Esophagus muscularis mucosa (tissue), 4 donors: ENCODE measurements at regions not wholly inside any gene's neighbourhood (a gene's known extent, or its start where the extent isn't known, plus 50 kb on each side); places are given as distances from the start of the nearest gene placed in this dataset.

Experiments
- DNase-seq: peaks from one replicate; pipeline ENCODE4 v3.0.0-alpha.2; 2017; ENCODE audit errors: extremely low spot score
- H3K27ac ChIP-seq, 4 donors: fragments of 200-600 bp; sonication (generic); replicated peaks in 1 of 4; 1 replicate in 3 of 4; 2 replicates in 1 of 4; pipeline ENCODE4 v1.5.1; 2016 to 2019; ENCODE audit warnings: mild to moderate bottlenecking in 1 of 4
- H3K27me3 ChIP-seq, 4 donors: fragments of 200-600 bp; sonication (generic); one replicate each; pipeline versions ENCODE4 v1.5.1 to v1.6.0; 2016 to 2019
- H3K36me3 ChIP-seq, 4 donors: fragments of 200-600 bp; sonication (generic); one replicate each; pipeline ENCODE4 v1.5.1; 2016 to 2019
- H3K4me1 ChIP-seq, 4 donors: fragments of 200-600 bp; sonication (generic); one replicate each; pipeline ENCODE4 v1.5.1; 2016 to 2019
- H3K4me3 ChIP-seq, 4 donors: fragments of 200-600 bp; sonication (generic); 1 replicate in 2 of 4; 2 replicates in 2 of 4; pipeline ENCODE4 v1.5.1; 2016 to 2019; ENCODE audit warnings: mild to moderate bottlenecking in 4 of 4, moderate library complexity in 1 of 4
- H3K9me3 ChIP-seq, 4 donors: fragments of 200-600 bp; sonication (generic); 1 replicate in 3 of 4; 2 replicates in 1 of 4; pipeline ENCODE4 v1.5.1; 2016 to 2019
- CTCF ChIP-seq, 3 experiments: fragments of 200-600 bp in 2 of 3; fragments of 450-650 bp in 1 of 3; sonication (generic) in 2 of 3; IDR thresholded peaks; one replicate each; pipeline ENCODE4 v1.5.1; 2017 to 2019; ENCODE audit warnings: antibody characterized with exemption in 3 of 3, mild to moderate bottlenecking in 2 of 3, moderate library complexity in 1 of 3
- EP300 ChIP-seq: sonication (generic); formaldehyde crosslinking; IDR thresholded peaks from one replicate; pipeline ENCODE4 v1.6.1; 2017; ENCODE audit warnings: antibody characterized with exemption
- POLR2A ChIP-seq: fragments of 450-650 bp; IDR thresholded peaks from one replicate; pipeline ENCODE4 v1.6.1; 2017; ENCODE audit warnings: antibody characterized with exemption, moderate library complexity, mild to moderate bottlenecking, low read depth
- POLR2AphosphoS5 ChIP-seq, 2 donors: sonication (generic); formaldehyde crosslinking; IDR thresholded peaks; one replicate each; pipeline ENCODE4 v1.6.1; 2017; ENCODE audit warnings: antibody characterized with exemption in 2 of 2
- WGBS: methylation state at CpG from one replicate; pipeline ENCODE4 v1.1.5; 2018; 5-methylcytosine and 5-hydroxymethylcytosine counted together
- intact Hi-C: fragments of 100-400 bp; cut with DNase I; formaldehyde crosslinking; loops from one replicate; pipeline ENCODE4 v1.15.1; 2023

- Histone ChIP-seq H3K4me3 (no peak overlapping the region), H3K9me3 (no peaks in the 10 kb centered on the region), H3K27ac (no peak overlapping the region), H3K4me1 (no peaks in the 10 kb centered on the region), H3K36me3 (no peaks in the 10 kb centered on the region), H3K27me3 (no peaks in the 10 kb centered on the region)
- DNase-seq, result no peak
- intact Hi-C loops, result loop anchor here (5.0 kb wide), 1 partner anchor 192 kb away; no protein-coding TSS in a partner anchor
- no peak for TF ChIP-seq POLR2A
- TF ChIP-seq POLR2AphosphoS5 (IDR thresholded peaks at IDR 0.05), result no peak
- no peak for TF ChIP-seq CTCF (IDR thresholded peaks at IDR 0.05)
- no peak for TF ChIP-seq EP300
- WGBS, result 88% methylated on average over 5 of the region's 5 CpGs
These were observed 256.2 kb downstream of the SKIDA1 start for GRCh38 chr10:21269289-21269688.

GRCh38 chr10:21265622-21266021, 259.9 kb downstream of the SKIDA1 start:
- intact Hi-C loops, result loop anchor here (5.0 kb wide), 1 partner anchor 188 kb away; no protein-coding TSS in a partner anchor
- TF ChIP-seq CTCF (IDR thresholded peaks at IDR 0.05) (no peak), EP300 (no peak), POLR2A (no peak), POLR2AphosphoS5 (IDR thresholded peaks at IDR 0.05) (no peak)
- H3K4me1 ChIP-seq, result no peaks in the 10 kb centered on the region

GRCh38 chr10:21264271-21264670, 261.2 kb downstream of the SKIDA1 start:
- Histone ChIP-seq H3K27me3 (no peaks in the 10 kb centered on the region), H3K4me1 (no peaks in the 10 kb centered on the region), H3K27ac (no peak overlapping the region), H3K36me3 (no peaks in the 10 kb centered on the region), H3K9me3 (no peaks in the 10 kb centered on the region), H3K4me3 (no peak overlapping the region)
- DNase-seq, result no peak
- intact Hi-C loops, result no loop called here
- TF ChIP-seq POLR2A (no peak), POLR2AphosphoS5 (IDR thresholded peaks at IDR 0.05) (no peak), CTCF (IDR thresholded peaks at IDR 0.05) (no peak), EP300 (no peak)
- 88% methylated on average over 2 of the region's 2 CpGs for WGBS

More at GRCh38 chr10:21265622-21266021, 259.9 kb downstream of the SKIDA1 start:
- Histone ChIP-seq H3K4me3 (no peak overlapping the region), H3K9me3 (no peaks in the 10 kb centered on the region), H3K27me3 (no peaks in the 10 kb centered on the region), H3K27ac (no peak overlapping the region), H3K36me3 (no peaks in the 10 kb centered on the region)
- DNase-seq, result no peak
- WGBS, result 89% methylated on average over 3 of the region's 3 CpGs

GRCh38 chr10:21263839-21264238, 261.6 kb downstream of the SKIDA1 start:
- Histone ChIP-seq H3K36me3 (no peaks in the 10 kb centered on the region), H3K27me3 (no peaks in the 10 kb centered on the region), H3K9me3 (no peaks in the 10 kb centered on the region), H3K27ac (no peak overlapping the region), H3K4me1 (no peaks in the 10 kb centered on the region), H3K4me3 (no peak overlapping the region)
- WGBS, result 86% methylated on average over 3 of the region's 3 CpGs
- TF ChIP-seq POLR2AphosphoS5 (IDR thresholded peaks at IDR 0.05), result no peak
- no peak for TF ChIP-seq POLR2A
- no peak for TF ChIP-seq CTCF (IDR thresholded peaks at IDR 0.05)
- TF ChIP-seq EP300, result no peak
- intact Hi-C loops, result no loop called here
- no peak for DNase-seq

- Histone ChIP-seq H3K27me3 (no peaks in the 10 kb centered on the region), H3K27ac (no peak overlapping the region), H3K36me3 (no peaks in the 10 kb centered on the region), H3K9me3 (no peaks in the 10 kb centered on the region), H3K4me1 (no peaks in the 10 kb centered on the region), H3K4me3 (no peak overlapping the region)
- TF ChIP-seq CTCF (IDR thresholded peaks at IDR 0.05) (no peak), POLR2AphosphoS5 (IDR thresholded peaks at IDR 0.05) (no peak), EP300 (no peak), POLR2A (no peak)
- 87% methylated on average over 12 of the region's 12 CpGs for whole genome bisulfite sequencing
- no peak for DNase-seq
- intact Hi-C loops, result no loop called here
These were observed 262.1 kb downstream of the SKIDA1 start for GRCh38 chr10:21263263-21263803.
